ENCODE measurements at regions not wholly inside any gene's neighbourhood (a gene's known extent, or its start where the extent isn't known, plus 50 kb on each side); places are given as distances from the start of the nearest gene placed in this dataset.

DNA sequence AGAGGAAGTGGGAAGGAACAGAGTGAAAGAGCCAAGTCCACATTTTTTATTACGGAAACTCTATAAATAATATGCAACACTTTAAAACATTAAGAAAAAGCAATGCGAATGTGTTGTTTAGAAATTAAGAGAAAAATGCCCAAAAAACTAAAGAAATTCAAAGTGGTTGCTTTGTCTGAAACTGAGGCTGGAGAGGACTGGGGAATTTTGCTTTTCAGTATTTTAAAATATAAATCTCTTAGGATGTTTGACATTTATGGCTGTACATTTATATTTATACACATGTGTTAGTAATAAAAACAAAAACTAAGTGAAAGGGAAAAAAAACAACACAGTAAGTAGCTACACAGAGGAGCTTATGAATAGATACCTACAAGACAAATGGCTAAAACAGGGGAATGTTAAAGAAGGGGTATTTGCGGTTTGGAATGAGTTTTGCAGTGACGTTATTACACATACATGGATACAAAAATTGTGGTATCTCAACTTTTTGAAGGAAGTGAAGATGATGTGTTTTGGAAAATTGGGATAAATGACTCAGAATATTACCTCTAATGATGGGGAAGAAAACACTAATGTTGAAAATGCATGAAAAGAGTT lies 97.0 kb upstream of the DRD2 start:
- H3K79me2 ChIP-seq (ENCODE audit: control insufficient read depth, insufficient read depth, low read length): no peaks in the 10 kb centered on the region
- ATAC-seq (no peak), DNase-seq (ENCODE audit: low read depth, low spot score) (no peak), FAIRE-seq (no peak)
- BruUV-seq (replicated peaks): no TSS peak
- intact Hi-C loops (cut with micrococcal nuclease; ENCODE audit: unreplicated experiment): no loop called here
- in situ Hi-C loops (cut with MboI): no loop called here
- H4K20me1 ChIP-seq (ENCODE audit: control insufficient read depth, insufficient read depth): no peaks in the 10 kb centered on the region
- ChIA-PET RAD21 (ENCODE audit: unreplicated experiment) (no interaction called here), CTCF (interaction anchor here (0.7 kb wide), 1 partner anchor 58 kb away, joined by 3 read pairs; no protein-coding TSS in a partner anchor), POLR2A (no interaction called here), SMC1A (ENCODE audit: uncharacterized antibody, unreplicated experiment) (no interaction called here)
- WGBS (ENCODE audit: insufficient coverage, insufficient replicate concordance, low lambda C conversion rate, missing lambda C conversion rate): 68% methylated on average over 4 of the region's 4 CpGs
- no peak overlapping the region for H3K4me3 ChIP-seq
- no peaks in the 10 kb centered on the region; a peak in 1 of 4 replicates for H3K27me3 ChIP-seq (replicated peaks in 1 of 2; ENCODE audit: control insufficient read depth in 2 of 2, insufficient read depth in 2 of 2, low read length in 1 of 2)
- H3K4me2 ChIP-seq (ENCODE audit: control insufficient read depth, insufficient read depth): no peak overlapping the region
- no peaks in the 10 kb centered on the region for H3K9me3 ChIP-seq (replicated peaks; ENCODE audit: control insufficient read depth, insufficient read depth, low read length)
- H2AFZ ChIP-seq (ENCODE audit: control insufficient read depth, low read depth, low read length): no peak overlapping the region
- no peaks in the 10 kb centered on the region for H3K36me3 ChIP-seq (ENCODE audit: control insufficient read depth in 2 of 2, insufficient read depth in 2 of 2, low read length in 1 of 2)
- no peaks in the 10 kb centered on the region for H3K4me1 ChIP-seq (ENCODE audit: control insufficient read depth, insufficient read depth, low read length)
- no peak overlapping the region for H3K27ac ChIP-seq (ENCODE audit: control insufficient read depth, insufficient read depth)
- TF ChIP-seq STAT1 (conservative IDR thresholded peaks at IDR 0.05): no peak
- no peak for TF ChIP-seq ZNF24 (IDR thresholded peaks at IDR 0.05)
- no peak for TF ChIP-seq EZH2 (IDR thresholded peaks at IDR 0.05; ENCODE audit: borderline replicate concordance, control insufficient read depth, low read depth, low read length)
- H3K9ac ChIP-seq (ENCODE audit: control insufficient read depth, insufficient read depth, low read length): no peak overlapping the region

DNA sequence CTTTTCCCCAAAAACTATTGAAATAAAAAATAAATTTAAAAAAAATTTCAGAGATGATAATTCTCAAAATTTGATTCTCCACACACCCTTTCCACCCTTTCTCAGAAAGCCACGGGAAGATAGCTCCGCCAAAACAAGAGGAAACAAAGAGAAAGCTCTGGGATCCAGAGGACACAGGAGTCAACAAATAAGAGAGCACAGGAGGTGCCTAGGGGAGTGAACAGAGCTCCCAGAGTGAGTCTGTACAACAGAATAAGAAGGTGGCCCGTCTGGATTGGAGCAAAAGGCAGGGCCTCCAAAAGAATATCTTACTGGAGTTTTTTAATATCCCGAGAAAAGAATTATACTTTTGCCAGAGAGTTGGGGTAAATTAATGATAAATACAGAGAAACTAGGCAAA lies 96.3 kb upstream of the DRD2 start:
- Histone ChIP-seq H2AFZ (ENCODE audit: control insufficient read depth, low read depth, low read length) (no peak overlapping the region), H3K79me2 (ENCODE audit: control insufficient read depth, insufficient read depth, low read length) (no peaks in the 10 kb centered on the region), H3K27me3 (replicated peaks in 1 of 2; ENCODE audit: control insufficient read depth in 2 of 2, insufficient read depth in 2 of 2, low read length in 1 of 2) (no peaks in the 10 kb centered on the region; a peak in 1 of 4 replicates), H3K4me1 (ENCODE audit: control insufficient read depth, insufficient read depth, low read length) (no peaks in the 10 kb centered on the region), H3K4me3 (no peak overlapping the region), H3K9me3 (replicated peaks; ENCODE audit: control insufficient read depth, insufficient read depth, low read length) (no peaks in the 10 kb centered on the region), H3K9ac (ENCODE audit: control insufficient read depth, insufficient read depth, low read length) (no peak overlapping the region), H3K4me2 (ENCODE audit: control insufficient read depth, insufficient read depth) (no peak overlapping the region), H3K27ac (ENCODE audit: control insufficient read depth, insufficient read depth) (no peak overlapping the region), H4K20me1 (ENCODE audit: control insufficient read depth, insufficient read depth) (no peaks in the 10 kb centered on the region), H3K36me3 (ENCODE audit: control insufficient read depth in 2 of 2, insufficient read depth in 2 of 2, low read length in 1 of 2) (no peaks in the 10 kb centered on the region)
- ChIA-PET RAD21 (ENCODE audit: unreplicated experiment) (no interaction called here), SMC1A (ENCODE audit: uncharacterized antibody, unreplicated experiment) (no interaction called here), POLR2A (no interaction called here), CTCF (no interaction called here)
- no TSS peak for BruUV-seq (replicated peaks)
- ATAC-seq: no peak
- WGBS (ENCODE audit: insufficient coverage, insufficient replicate concordance, low lambda C conversion rate, missing lambda C conversion rate): 3% methylated on average over 4 of the region's 4 CpGs
- FAIRE-seq: no peak
- in situ Hi-C loops (cut with MboI): no loop called here
- no peak for DNase-seq (ENCODE audit: low read depth, low spot score)
- intact Hi-C loops (cut with micrococcal nuclease; ENCODE audit: unreplicated experiment): no loop called here
- no peak for TF ChIP-seq JUNB (IDR thresholded peaks at IDR 0.05)
- no peak for TF ChIP-seq PKNOX1 (IDR thresholded peaks at IDR 0.05)
- TF ChIP-seq HDGF (IDR thresholded peaks at IDR 0.05): no peak
- no peak for TF ChIP-seq FOXM1 (IDR thresholded peaks at IDR 0.05; ENCODE audit: low read depth, low read length)
- no peak for TF ChIP-seq SIX5 (IDR thresholded peaks at IDR 0.05; ENCODE audit: low read depth, low read length, severe bottlenecking)
- TF ChIP-seq EGR1 (IDR thresholded peaks at IDR 0.05; ENCODE audit: borderline replicate concordance in 1 of 2, low read depth in 2 of 2, low read length in 2 of 2): no peak
- TF ChIP-seq CBX5 (IDR thresholded peaks at IDR 0.05; ENCODE audit: low read depth): no peak
- TF ChIP-seq NKRF (conservative IDR thresholded peaks at IDR 0.05): no peak
- no peak for TF ChIP-seq MTA3 (IDR thresholded peaks at IDR 0.05; ENCODE audit: borderline replicate concordance, low read length)
- TF ChIP-seq KLF5 (IDR thresholded peaks at IDR 0.05; ENCODE audit: partially characterized antibody): no peak
- TF ChIP-seq MYB (IDR thresholded peaks at IDR 0.05; ENCODE audit: borderline replicate concordance, low read depth, low read length): no peak
- TF ChIP-seq SMAD1 (IDR thresholded peaks at IDR 0.05; ENCODE audit: low read depth, partially characterized antibody): no peak
- no peak for TF ChIP-seq BACH1 (IDR thresholded peaks at IDR 0.05; ENCODE audit: borderline replicate concordance)
- no peak for TF ChIP-seq IKZF2 (IDR thresholded peaks at IDR 0.05)
